Activated T-cell treated with anti-CD3 and anti-CD28 coated beads, Interleukin-2, amount 50 U/mL, for 1 hour (primary cell): ENCODE measurements at regions not wholly inside any gene's neighbourhood (a gene's known extent, or its start where the extent isn't known, plus 50 kb on each side); places are given as distances from the start of the nearest gene placed in this dataset.
"Not testable (repeated sequence)": the region's sequence is repeated elsewhere in the genome, so short reads cannot be mapped to it uniquely, and the experiment has no call there.

Experiments
- DNase-seq: peaks from one replicate; pipeline ENCODE4 v3.0.0-alpha.2; 2020

DNA sequence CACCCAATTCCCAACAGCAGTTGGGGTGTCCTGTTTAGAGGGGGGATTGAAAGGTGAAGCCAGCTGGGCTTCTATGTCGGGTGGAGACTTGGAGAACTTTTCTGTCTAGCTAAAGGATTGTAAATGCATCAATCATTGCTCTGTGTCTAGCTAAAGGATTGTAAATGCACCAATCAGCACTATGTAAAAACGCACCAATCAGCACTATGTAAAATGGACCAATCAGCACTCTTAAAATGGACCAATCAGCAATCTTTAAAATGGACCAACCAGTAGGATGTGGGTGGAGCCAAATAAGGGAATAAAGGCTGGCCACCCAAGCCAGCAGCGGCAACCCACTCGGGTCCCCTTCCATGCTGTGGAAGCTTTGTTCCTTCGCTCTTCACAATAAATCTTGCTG, 1518.6 kb upstream of the RAG2 start:
- not testable (repeated sequence) for DNase-seq

DNA sequence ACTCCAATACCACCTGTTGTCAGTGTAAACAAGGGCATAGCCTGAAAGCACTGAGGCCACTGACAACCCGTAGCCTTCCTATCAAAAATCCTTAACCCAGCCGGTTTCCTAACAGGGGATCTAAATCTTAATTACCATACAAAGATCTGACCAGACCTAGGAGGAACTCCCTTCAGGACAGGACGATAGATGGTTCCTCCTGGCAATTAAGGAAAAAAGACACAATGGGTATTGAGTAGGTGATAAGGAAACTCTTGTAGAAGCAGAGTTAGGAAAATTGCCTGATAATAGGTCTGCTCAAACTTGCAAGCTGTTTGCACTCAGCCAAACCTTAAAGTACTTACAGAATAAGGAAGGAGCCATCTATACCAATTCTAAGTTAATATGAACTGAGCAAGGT, 1517.3 kb upstream of the RAG2 start:
- not testable (repeated sequence) for DNase-seq

DNA sequence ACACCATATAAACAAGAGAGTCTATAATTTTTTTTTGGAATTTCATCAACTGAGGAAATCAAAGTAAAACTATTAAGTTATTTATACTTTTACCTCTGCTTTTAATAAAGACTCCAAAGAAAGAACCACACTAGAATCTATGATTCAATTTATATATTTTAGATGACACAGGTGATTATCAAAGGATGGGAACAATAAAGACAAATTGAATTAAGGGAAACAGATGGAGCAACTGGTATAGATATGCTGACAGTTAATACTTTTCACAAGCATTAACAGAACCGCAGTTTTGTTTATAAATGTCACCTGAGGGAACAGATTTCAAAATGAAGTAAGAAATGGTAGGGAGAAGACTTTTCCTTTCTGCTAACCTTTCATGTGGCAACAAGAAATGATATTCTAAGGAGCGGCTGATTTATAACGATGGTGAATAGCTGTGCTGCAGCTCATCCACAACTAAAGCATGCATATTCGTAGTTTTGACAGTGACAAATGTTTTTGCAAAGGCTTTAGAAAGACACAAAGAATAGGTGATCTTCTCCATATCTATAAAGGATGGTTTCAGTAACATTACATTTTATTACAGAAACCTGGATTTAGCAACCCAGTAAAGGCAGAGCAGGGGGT, 1502.9 kb upstream of the RAG2 start:
- no peak for DNase-seq

DNA sequence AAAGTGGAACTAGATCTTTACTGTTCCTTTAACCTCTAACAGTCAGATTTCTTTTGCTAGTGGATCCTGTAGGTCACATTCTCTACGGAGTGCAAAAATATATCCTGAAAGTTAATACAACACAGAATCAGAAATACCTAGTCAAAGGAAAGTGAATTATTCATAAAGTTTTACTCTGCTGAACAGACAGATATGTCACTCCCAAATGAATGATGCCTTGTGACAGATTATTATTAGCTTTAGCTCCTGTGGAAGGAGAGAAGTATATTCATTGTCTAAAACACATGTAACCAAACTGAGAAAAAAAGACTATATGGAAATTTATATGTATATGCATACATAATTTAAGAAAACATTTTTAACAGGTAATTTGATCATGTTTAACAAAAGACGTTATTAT, 1497.2 kb upstream of the RAG2 start:
- DNase-seq: no peak

DNA sequence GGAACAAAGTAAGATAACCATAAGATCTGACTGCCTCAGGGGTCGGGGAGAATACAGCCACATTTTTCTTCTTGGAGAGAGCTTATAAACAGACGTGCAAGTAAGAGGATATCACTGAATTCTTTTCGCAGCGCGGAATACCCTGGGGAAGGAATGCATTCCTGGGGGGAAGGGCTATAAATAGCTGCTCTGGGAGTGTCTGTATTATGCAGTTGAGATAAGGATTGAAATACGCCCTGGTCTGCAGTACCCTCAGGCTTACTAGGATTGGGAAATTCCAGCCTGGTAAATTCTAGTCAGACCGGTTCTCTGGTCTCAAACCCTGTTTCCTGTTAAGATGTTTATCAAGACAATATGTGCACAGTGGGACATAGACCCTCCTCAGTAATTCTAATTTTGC, 1491.7 kb upstream of the RAG2 start:
- DNase-seq: no peak

DNA sequence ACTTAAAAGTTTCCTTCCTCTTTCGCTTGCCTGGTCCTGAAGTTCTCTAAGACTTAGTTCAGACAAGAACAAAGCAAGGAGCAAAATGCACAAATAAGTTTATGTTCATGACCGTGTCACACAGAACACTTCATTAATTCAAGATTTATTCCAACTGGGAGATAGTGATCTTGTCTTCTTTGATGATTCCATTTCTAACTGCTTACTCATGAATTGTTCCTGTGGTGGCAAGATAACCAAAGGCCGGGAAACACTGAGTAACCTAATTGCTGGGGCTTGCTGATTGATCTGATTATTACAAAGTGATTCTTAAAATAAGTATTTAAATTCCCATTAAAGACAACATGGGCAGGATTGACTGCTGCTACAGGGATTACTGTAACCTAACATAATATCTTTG, 1462.9 kb upstream of the RAG2 start:
- DNase-seq: no peak

DNA sequence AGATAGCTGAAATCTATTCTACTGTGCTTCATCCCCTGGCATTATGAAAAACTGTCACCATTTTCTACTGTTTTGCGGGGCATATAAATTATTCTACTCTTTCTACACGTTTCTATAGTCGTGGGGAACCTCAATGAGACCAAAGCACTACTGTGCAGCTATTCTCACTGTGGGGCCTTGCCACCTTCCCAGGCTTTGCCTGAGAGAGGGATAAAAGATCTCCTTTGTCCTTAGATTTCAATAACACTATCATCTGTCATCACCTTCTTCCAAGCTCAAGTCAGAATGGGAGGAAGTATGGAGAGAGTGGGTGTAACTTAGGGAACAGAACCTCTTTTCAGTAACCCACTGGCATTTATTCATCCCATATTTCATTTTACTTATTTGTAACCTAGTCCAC, 1462.1 kb upstream of the RAG2 start:
- no peak for DNase-seq

DNA sequence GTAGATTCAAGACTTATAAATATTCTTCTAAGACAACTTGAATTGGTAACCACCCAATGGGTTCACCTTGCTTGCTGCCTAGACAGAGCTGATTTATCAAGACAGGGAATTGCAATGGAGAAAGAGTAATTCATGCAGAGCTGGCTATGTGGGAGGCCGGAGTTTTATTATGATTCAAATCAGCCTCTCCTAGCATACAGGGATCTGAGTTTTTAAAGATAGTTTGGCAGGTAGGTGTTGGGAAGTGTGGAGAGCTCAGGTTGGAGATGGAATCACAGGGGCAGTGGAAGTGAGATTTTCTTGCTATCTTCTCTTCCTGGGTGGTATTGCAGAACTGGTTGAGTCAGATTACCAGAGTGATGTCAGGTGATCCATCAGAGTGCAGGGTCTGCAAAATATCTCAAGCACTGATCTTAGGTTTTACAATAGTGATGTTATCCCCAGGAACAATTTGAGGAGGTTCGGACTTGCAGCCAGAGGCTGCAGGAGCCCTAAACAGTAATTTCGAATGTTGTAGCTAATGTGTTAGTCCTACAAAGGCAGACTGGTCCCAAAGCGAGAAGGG, 1448.6 kb upstream of the RAG2 start:
- DNase-seq: no peak

DNA sequence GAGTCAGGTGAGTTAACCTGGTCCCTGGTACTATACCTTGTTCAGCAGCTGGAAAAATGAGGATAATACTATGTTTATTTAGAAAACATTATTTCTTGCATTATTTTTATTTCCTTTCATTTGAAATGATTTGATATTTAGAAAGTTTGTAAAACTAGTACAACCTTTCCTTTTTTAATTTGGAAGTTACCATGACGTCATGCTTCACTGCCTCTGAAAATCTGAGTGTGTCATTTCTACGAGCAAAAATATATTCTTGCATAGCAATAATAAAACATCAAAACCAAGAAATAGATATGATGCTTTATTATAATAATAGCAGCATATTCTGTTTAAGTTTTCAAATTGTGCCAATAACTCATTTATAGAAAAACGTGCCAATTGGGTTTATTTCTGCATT, 1445.0 kb upstream of the RAG2 start:
- no peak for DNase-seq

DNA sequence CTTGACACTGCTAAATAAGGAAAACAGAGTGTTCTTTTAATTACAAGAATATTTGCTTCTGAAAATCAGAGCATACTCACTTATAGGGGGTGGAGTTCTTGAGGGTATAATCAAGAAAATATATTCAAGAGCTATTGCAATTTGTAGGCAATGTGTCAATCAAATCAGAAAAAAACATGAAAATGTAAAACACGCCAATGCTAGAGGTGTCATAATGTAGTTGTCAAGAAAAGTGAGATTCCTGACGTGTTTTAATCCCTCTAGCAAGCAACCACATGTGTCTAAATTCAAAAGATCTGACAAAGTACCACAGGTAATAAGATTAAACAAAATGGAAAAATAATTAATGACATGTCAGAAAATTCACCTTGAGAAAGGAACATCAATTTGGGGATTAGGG, 1440.7 kb upstream of the RAG2 start:
- DNase-seq: no peak

DNA sequence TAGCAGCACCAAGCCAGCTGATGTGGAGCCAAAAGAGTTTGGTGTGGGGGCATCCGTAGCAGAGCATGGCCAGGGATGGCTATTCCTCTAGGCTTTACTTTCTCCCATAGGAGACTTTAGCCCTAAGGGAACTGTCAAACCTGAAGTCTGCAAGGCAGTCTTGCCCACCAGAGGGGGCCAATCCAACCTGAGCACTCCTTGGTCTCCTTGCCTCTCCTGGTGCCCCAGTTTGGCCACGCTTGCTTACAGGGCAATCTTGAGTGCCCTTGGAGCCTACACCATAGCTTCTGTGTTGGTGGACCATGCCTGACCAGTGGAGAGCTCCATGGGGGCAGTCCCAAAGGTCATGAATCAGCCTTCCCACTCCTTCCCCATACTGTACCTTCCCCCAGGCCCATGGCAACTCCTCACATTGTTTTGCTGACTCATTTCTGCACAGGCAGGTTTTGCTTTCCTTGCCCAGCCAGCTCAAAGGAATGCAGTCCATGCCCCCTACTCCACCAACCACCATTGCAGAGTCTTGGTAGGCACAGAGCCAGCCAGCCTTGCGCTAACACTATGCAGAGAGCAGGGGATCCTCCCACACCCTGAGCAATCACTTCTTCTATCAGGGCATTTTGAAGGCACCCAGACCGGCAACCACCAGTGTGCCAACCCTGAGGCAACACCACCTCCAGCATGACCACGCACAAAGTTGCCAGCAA, 1421.2 kb upstream of the RAG2 start:
- no peak for DNase-seq

DNA sequence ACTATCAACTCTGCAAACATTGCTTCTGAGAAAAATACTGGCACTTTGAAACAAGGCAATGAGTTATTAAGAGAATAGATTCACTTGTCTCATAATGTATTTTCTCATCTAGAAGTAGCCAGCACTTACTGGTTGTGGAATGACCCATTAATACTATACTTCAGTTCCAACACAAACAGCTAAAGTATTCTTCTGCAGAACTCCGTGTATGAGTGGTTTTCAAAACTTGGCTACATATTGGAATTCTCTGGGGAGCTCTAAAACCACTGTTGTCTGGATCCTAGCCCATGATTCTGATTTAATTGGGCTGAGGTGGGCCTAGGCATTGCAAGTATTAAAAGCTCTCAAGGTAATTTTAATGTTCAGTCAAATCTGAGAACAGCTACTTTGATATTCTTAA, 1416.4 kb upstream of the RAG2 start:
- DNase-seq: no peak

DNA sequence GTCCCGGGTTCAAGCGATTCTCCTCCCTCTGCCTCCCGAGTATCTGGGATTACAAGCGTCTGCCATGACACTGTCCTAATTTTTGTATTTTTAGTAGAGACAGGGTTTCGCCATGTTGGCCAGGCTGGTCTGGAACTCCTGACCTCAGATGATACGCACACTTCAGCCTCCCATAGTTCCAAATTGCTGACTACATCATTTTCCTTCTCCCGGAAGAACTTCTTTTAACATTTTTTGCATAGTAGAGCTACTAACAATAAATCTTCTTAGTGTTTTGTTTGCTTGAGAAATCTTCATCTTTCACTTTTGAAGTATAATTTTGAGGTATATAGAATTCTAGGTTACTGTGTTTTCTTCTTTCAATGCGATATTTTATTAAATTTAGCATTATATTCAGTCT, 1415.1 kb upstream of the RAG2 start:
- no peak for DNase-seq

DNA sequence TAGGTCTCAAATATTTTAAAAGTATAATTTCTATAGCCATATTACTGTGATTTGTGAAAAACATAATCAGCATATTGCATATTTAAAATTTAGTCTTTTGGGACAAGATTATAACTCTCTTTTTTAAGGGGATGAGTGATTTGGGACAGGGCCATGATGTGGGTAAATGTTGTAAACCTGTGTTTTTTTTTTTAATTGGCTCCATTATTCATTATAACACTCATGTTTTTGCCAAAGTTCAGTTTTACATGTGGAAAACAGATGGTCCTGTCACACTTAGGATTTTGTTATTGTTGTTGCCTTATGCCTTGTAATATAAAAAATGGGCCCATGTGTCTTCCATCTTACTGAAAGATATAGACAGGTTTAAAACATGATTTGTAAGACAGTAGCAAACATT, 1413.5 kb upstream of the RAG2 start:
- DNase-seq: no peak

DNA sequence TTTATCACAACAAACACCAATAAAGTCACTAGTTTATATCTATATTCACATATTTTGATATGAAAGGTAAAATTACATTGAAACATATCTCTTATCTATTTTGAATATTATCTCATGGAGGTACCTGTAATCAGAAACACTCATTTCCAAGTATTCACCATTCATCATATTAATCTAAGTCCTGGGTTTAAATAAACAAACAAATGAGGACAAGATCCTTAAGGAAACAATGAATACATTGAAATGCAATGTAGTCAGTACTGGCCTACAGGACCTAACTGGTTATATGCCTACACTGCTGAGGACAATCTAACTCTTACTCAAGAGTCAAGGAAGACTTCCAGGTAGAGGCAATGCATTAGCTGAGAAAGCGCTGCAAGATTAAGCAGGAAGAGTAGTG, 1411.9 kb upstream of the RAG2 start:
- DNase-seq: no peak

DNA sequence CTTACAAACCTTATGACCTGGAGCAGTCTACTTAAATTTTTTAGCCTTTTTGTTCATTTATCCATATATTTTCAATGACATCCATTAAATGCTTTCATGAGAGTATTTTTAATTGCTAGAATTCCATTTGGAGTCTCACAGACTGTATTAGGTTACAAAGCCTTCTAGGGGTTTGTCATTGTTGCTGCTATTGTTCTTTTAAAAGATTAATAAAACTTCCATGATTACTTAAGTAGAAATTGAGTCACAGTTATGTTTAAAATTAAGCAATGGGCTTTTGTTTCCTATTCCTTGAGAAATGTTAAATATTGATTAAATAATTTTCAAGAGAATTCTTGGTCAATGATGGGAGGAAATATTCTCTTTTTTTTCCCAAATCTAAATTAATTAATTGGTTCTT, 1408.4 kb upstream of the RAG2 start:
- DNase-seq: no peak

DNA sequence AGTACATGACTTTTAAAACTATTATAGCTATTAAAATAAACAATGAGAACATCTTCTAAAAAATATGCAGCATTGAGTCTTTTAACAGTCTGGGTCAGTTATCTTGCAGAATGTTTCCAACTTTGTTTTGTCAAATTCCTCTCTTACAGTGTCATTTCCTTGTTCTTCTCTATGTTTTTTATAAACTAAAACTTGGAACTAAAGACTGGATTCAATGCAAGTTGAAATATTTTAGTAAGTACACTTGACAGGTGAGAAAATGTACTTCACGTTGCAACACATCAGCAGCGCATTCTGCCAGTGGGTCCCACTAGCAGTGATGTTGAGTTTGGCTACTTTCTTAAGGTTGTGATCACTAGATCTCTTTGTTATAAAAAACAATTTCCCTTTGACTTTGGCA, 1407.6 kb upstream of the RAG2 start:
- DNase-seq: no peak

DNA sequence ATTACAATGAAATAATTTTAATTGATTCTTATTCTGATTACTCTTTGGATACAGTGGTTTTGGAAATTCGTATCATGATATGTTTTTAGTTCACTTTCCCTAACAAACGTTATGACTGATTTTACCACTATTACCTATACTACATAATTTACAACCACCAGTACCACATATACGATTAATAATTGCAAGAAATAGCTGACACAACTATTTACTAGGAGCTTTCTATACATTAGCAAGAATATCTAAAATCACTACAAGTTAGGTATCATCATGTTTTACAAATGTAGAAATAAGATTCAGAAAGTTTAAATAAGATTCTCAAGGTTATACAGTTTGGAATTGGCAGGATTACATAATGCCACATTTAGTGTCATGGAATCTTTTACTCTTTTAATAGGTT, 1401.1 kb upstream of the RAG2 start:
- no peak for DNase-seq

DNA sequence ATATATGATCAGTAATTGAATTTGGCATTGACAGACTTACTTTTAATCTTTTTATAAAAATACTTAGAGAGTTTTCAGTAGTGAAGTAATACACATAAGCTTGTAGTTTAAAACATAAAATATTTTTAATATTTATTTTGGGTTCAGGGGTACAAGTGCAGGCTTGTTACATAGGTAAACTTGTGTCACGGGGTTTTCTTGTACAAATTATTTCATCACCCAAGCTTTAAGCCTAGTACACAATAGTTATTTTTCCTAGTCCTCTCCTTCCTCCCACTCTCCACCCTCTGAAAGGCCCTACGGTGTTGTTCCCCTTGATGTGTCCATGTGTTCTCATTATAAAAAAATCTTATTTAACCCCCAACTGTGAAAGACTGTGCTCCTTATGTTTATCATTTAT, 1397.8 kb upstream of the RAG2 start:
- DNase-seq: no peak

DNA sequence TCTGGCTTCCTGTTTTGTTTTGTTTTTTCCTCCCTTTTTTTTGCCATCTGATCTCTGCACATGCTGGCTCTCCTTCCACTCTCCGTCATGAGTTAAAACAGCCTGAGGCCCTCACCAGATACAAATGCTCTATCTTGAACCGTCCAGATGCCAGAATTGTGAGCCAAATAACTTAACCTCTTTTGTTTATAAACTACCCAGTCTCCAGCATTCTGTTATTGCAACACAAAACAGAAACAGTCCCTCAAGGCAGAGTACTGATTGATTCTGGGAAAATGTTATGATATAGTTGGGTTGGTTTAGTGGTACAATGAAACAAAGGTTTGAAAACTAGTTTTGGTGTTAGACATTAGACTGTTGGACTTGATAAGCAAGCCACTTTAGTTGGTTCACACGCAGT, 1390.0 kb upstream of the RAG2 start:
- DNase-seq: no peak

DNA sequence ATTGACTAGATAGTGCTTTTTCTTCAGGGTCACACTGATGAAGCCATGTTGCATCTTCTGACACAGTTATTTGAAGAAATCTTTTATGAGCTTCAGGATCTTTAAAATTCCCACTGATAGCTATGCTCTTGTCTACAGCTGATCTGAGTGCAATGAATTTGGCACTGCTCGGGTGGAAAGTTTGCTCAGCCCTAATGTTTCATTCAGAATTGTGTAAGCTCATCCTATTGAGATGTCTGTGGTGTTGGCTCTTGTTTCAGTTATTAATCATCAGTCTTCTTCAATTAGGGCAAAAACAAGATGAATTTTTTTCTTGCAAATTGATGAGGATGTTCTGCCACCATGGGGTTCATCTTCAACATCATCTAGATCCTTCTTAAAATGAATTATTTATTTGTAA, 1387.0 kb upstream of the RAG2 start:
- no peak for DNase-seq

DNA sequence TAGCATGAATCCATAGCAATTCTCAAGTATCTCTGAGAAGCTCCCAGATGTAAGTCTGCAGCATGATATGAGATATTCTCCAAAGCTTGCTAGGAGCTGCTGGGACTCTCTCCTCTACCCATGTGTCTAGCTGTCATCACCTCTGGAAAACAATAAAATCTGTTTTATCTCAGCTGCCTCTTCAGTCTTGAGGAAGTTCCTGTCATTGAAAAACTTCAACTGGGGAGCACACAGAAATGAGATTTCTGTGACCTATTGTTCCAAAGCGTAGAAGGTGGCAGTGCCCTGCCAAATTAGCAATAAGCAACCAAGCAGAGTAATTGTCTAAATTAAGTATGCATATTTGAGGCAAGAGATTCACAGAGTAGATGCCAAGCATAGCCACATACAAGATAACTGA, 1380.6 kb upstream of the RAG2 start:
- no peak for DNase-seq

DNA sequence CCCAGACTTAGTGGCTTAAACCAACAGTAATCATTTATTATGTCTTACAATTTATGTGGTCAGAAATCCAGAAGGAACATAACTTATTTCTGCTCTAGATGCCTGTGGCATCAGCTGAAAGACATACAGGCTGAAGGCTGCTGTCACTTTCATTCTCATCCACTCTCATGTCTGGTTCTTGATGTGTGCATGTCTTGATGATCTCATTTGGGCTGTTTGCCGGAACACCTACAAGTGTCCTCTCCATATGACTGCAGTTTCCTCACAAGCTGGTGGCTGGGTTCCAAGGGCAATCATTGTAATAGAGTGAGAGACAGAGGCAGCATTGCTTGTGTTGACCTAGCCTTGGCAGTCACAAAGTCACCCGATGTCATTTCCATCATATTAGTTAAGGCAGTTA, 1375.9 kb upstream of the RAG2 start:
- no peak for DNase-seq

DNA sequence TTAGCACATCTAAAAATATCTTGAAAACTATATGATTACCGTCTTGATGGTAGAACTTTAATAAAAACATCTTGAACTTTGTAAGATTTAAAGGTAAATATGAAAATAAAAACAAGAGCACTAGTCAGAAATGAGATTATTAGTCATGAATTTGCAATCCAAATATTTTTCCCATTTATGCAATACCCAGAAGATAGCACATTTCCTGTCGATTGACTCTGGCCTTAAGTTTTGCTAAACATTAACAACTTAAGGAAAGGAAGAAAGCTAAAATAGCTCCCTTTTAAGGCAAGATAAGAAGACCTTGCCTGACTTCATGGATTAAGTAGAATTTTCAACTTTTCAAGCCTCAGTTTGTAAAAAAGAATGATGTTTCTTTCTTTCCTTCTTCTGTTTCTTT, 1374.7 kb upstream of the RAG2 start:
- no peak for DNase-seq

DNA sequence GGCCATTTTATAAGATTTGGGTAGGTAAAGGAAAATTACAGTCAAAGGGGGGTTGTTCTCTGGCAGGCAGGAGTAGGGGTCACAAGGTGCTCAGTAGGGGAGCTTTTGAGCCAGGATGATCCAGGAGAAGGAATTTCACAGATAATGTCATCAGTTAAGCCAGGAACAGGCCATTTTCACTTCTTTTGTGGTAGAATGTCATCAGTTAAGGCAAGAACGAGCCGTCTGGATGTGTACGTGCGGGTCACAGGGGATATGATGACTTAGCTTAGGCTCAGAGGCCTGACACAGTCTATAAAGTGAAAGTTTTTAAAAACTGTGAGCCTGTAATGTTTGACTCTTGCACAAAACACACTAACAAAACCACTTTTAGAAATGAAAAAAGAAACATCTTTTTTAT, 1371.3 kb upstream of the RAG2 start:
- DNase-seq: not testable (repeated sequence)
